Caco-2 (cell line): ENCODE measurements at regions not wholly inside any gene's neighbourhood (a gene's known extent, or its start where the extent isn't known, plus 50 kb on each side); places are given as distances from the start of the nearest gene placed in this dataset.

Experiments
- BruUV-seq: library from RNA; stranded (reverse); fragments of 400-500 nt; replicated peaks from 2 replicates; lab custom pipeline; 2021; lab: Mats Ljungman, UMichigan
- CTCF ChIA-PET: fragments of 300-600 bp; sonication (Branson Sonifier 250); formaldehyde crosslinking; loops from one replicate; lab custom pipeline; 2022; ENCODE audit warnings: antibody characterized with exemption; lab: Charles Lee
- POLR2A ChIA-PET: fragments of 300-600 bp; sonication (Branson Sonifier 250); formaldehyde crosslinking; loops from one replicate; lab custom pipeline; 2022; ENCODE audit warnings: antibody characterized with exemption; lab: Charles Lee
- DNase-seq, 2 experiments: peaks; one replicate each; pipeline versions ENCODE4 v3.0.0 to v3.0.0-alpha.2; 2020 to 2022
- H3K27me3 ChIP-seq: replicated peaks from 2 replicates; pipeline ENCODE4 v1.6.0; 2011; ENCODE audit warnings: low read length; ENCODE audit not compliant: control insufficient read depth, insufficient read depth
- H3K36me3 ChIP-seq: 2 replicates; pipeline ENCODE4 v1.5.1; 2011; ENCODE audit warnings: low read length; ENCODE audit not compliant: control insufficient read depth, insufficient read depth
- H3K4me1 ChIP-seq: fragments of 250-450 bp; sonication (Bioruptor Pico); 2 replicates; pipeline ENCODE4 v1.5.1; 2020; ENCODE audit warnings: mild to moderate bottlenecking
- H3K4me3 ChIP-seq: 2 replicates; pipeline ENCODE4 v1.5.1; 2011; ENCODE audit warnings: low read depth, mild to moderate bottlenecking, control low read depth, low read length
- H3K9me3 ChIP-seq: fragments of 250-450 bp; sonication (Bioruptor Pico); 2 replicates; pipeline ENCODE4 v1.5.1; 2020; ENCODE audit warnings: mild to moderate bottlenecking, moderate library complexity
- H3K27ac Mint-ChIP-seq: one replicate; pipeline ENCODE4 v1.8.0; 2022; ENCODE audit warnings: mixed read lengths; ENCODE audit not compliant: unreplicated experiment
- H3K27me3 Mint-ChIP-seq: one replicate; pipeline ENCODE4 v1.8.0; 2022; ENCODE audit warnings: mixed read lengths; ENCODE audit not compliant: insufficient read depth, unreplicated experiment
- H3K36me3 Mint-ChIP-seq: one replicate; pipeline ENCODE4 v1.8.0; 2022; ENCODE audit warnings: mild to moderate bottlenecking, mixed read lengths; ENCODE audit not compliant: insufficient read depth, unreplicated experiment
- H3K4me1 Mint-ChIP-seq: one replicate; pipeline ENCODE4 v1.8.0; 2022; ENCODE audit warnings: low read depth, mixed read lengths; ENCODE audit not compliant: unreplicated experiment
- H3K4me3 Mint-ChIP-seq: one replicate; pipeline ENCODE4 v1.8.0; 2022; ENCODE audit warnings: mild to moderate bottlenecking, moderate library complexity, mixed read lengths; ENCODE audit not compliant: unreplicated experiment
- H3K9me3 Mint-ChIP-seq: one replicate; pipeline ENCODE4 v1.8.0; 2022; ENCODE audit warnings: mixed read lengths; ENCODE audit not compliant: unreplicated experiment
- intact Hi-C: fragments of 100-400 bp; cut with micrococcal nuclease; formaldehyde crosslinking; loops from one replicate; pipeline ENCODE4 v1.10.0; 2022; ENCODE audit not compliant: unreplicated experiment
- TF ChIP-seq, protein P1 (sequence below), 2 experiments: fragments of 200-600 bp in 1 of 2; IDR thresholded peaks; 1 replicate in 1 of 2; 2 replicates in 1 of 2; pipeline versions ENCODE4 v1.5.1 to v1.8.0; 2011 to 2022; ENCODE audit warnings: antibody characterized with exemption in 1 of 2, control low read depth in 1 of 2, inconsistent platforms in 1 of 2, low read depth in 1 of 2, low read length in 1 of 2, mild to moderate bottlenecking in 1 of 2, moderate library complexity in 1 of 2; ENCODE audit not compliant: insufficient read depth in 1 of 2, severe bottlenecking in 1 of 2, unreplicated experiment in 1 of 2

DNA sequence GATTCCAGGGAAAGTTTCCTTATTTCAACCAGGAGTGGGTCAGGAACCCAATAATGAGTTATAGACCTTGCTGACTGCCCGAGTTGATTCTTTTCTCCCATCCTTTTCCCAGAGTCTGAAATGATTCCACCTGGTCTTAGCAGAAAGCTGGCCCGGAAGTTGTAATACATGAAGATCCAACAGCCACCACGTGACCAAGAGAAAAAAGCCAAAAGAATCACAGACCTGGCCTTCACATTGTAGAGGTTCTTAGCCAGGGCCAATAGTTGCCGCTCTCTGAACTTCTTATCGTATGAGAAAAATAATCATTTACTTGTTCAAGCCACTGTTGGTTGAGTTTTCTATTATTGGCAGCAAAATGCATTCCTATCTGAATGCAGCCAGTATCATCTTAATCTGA lies 161.2 kb upstream of the HMGA2 start:
- CTCF ChIA-PET = no interaction called here
- Histone ChIP-seq H3K4me1 (no peaks in the 10 kb centered on the region), H3K27me3 (no peaks in the 10 kb centered on the region), H3K9me3 (no peaks in the 10 kb centered on the region), H3K36me3 (no peaks in the 10 kb centered on the region), H3K4me3 (no peak overlapping the region)
- no peak for DNase-seq
- H3K36me3 Mint-ChIP-seq = no peaks in the 10 kb centered on the region
- BruUV-seq = no TSS peak
- no peak overlapping the region for H3K4me3 Mint-ChIP-seq
- peaks cover 21% of the 10 kb centered on the region for H3K9me3 Mint-ChIP-seq
- intact Hi-C loops = no loop called here
- H3K27me3 Mint-ChIP-seq = peaks cover 3% of the 10 kb centered on the region
- POLR2A ChIA-PET = no interaction called here
- no peak overlapping the region for H3K27ac Mint-ChIP-seq
- TF ChIP-seq, protein P1, sequence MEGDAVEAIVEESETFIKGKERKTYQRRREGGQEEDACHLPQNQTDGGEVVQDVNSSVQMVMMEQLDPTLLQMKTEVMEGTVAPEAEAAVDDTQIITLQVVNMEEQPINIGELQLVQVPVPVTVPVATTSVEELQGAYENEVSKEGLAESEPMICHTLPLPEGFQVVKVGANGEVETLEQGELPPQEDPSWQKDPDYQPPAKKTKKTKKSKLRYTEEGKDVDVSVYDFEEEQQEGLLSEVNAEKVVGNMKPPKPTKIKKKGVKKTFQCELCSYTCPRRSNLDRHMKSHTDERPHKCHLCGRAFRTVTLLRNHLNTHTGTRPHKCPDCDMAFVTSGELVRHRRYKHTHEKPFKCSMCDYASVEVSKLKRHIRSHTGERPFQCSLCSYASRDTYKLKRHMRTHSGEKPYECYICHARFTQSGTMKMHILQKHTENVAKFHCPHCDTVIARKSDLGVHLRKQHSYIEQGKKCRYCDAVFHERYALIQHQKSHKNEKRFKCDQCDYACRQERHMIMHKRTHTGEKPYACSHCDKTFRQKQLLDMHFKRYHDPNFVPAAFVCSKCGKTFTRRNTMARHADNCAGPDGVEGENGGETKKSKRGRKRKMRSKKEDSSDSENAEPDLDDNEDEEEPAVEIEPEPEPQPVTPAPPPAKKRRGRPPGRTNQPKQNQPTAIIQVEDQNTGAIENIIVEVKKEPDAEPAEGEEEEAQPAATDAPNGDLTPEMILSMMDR (IDR thresholded peaks at IDR 0.05; ENCODE audit: insufficient read depth in 1 of 2, low read depth in 1 of 2, low read length in 1 of 2, severe bottlenecking in 1 of 2, unreplicated experiment in 1 of 2) = no peak
- no peaks in the 10 kb centered on the region for H3K4me1 Mint-ChIP-seq

DNA sequence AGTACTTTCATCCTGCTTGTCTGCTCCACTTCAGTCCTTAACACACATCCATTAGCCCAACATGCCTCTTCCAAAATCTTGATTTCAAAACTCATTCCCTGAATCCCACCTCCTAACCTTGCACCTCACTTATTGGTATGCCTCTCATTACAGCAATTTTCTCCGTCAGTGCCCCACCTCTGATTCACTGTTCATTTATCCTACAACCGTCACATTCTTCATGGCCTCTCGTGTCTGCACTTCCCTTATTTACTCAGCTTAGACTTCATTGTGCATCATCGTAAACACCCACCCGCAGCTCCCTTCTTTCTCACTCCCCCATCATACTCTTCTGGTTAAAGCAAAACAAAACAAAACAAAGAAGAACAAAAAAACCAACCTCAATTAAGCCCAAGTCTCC lies 160.6 kb upstream of the HMGA2 start:
- Mint-ChIP-seq H3K4me1 (no peaks in the 10 kb centered on the region), H3K27me3 (peaks cover 3% of the 10 kb centered on the region), H3K4me3 (no peak overlapping the region), H3K36me3 (no peaks in the 10 kb centered on the region), H3K9me3 (peaks cover 21% of the 10 kb centered on the region), H3K27ac (no peak overlapping the region)
- Histone ChIP-seq H3K9me3 (no peaks in the 10 kb centered on the region), H3K4me3 (no peak overlapping the region), H3K27me3 (no peaks in the 10 kb centered on the region), H3K36me3 (no peaks in the 10 kb centered on the region), H3K4me1 (no peaks in the 10 kb centered on the region)
- ChIA-PET POLR2A (no interaction called here), CTCF (no interaction called here)
- no peak for DNase-seq
- no TSS peak for BruUV-seq
- TF ChIP-seq, protein P1 (IDR thresholded peaks at IDR 0.05; ENCODE audit: insufficient read depth in 1 of 2, low read depth in 1 of 2, low read length in 1 of 2, severe bottlenecking in 1 of 2, unreplicated experiment in 1 of 2) = no peak
- intact Hi-C loops = no loop called here

DNA sequence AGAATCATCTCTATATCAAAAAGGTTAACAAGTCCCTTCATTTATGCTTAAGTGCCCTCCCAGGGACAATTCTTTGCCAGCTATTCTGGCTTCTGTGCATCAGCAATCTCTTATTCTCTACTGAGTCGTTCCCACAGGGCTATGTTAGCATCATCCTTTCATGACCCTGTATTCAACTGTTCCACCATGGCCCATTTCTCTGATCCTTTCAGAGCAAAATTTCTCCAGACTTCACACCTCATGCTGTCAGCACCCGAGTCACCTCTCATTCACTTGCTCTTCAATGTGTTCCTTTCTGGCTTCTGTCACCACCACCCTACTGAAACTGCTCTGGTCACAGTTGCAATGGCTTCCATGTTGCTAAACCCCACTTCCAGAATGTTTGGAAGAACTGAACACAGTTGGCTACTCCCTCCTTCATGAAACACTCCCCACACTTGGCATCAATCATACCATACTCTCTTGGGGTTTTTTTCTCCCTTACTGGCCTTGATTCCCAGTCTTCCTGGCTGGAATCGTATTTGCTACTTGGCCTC lies 159.5 kb upstream of the HMGA2 start:
- no peak overlapping the region for H3K4me3 ChIP-seq
- BruUV-seq = no TSS peak
- Mint-ChIP-seq H3K27me3 (no peaks in the 10 kb centered on the region), H3K4me3 (no peak overlapping the region), H3K9me3 (peaks cover 21% of the 10 kb centered on the region), H3K27ac (no peak overlapping the region), H3K4me1 (no peaks in the 10 kb centered on the region), H3K36me3 (no peaks in the 10 kb centered on the region)
- ChIA-PET CTCF (no interaction called here), POLR2A (no interaction called here)
- H3K9me3 ChIP-seq = no peaks in the 10 kb centered on the region
- TF ChIP-seq, protein P1 (IDR thresholded peaks at IDR 0.05; ENCODE audit: insufficient read depth in 1 of 2, low read depth in 1 of 2, low read length in 1 of 2, severe bottlenecking in 1 of 2, unreplicated experiment in 1 of 2) = no peak
- no peak for DNase-seq
- no peaks in the 10 kb centered on the region for H3K4me1 ChIP-seq
- intact Hi-C loops = no loop called here
- H3K36me3 ChIP-seq = no peaks in the 10 kb centered on the region
- H3K27me3 ChIP-seq = no peaks in the 10 kb centered on the region
